ENCODE measurements at regions not wholly inside any gene's neighbourhood (a gene's known extent, or its start where the extent isn't known, plus 50 kb on each side); places are given as distances from the start of the nearest gene placed in this dataset.
"Not testable (repeated sequence)": the region's sequence is repeated elsewhere in the genome, so short reads cannot be mapped to it uniquely, and the experiment has no call there.

- H3K27me3 ChIP-seq (ENCODE audit: control insufficient read depth, insufficient read depth, low read length), result no peaks in the 10 kb centered on the region
- H3K4me3 ChIP-seq (ENCODE audit: low read depth, low read length), result no peak overlapping the region
- H3K36me3 ChIP-seq (ENCODE audit: control insufficient read depth, insufficient read depth, low read length), result no peaks in the 10 kb centered on the region
- FAIRE-seq (no peak), DNase-seq (ENCODE audit: low read depth) (peak; percentile 70)
- TF ChIP-seq, protein P1, sequence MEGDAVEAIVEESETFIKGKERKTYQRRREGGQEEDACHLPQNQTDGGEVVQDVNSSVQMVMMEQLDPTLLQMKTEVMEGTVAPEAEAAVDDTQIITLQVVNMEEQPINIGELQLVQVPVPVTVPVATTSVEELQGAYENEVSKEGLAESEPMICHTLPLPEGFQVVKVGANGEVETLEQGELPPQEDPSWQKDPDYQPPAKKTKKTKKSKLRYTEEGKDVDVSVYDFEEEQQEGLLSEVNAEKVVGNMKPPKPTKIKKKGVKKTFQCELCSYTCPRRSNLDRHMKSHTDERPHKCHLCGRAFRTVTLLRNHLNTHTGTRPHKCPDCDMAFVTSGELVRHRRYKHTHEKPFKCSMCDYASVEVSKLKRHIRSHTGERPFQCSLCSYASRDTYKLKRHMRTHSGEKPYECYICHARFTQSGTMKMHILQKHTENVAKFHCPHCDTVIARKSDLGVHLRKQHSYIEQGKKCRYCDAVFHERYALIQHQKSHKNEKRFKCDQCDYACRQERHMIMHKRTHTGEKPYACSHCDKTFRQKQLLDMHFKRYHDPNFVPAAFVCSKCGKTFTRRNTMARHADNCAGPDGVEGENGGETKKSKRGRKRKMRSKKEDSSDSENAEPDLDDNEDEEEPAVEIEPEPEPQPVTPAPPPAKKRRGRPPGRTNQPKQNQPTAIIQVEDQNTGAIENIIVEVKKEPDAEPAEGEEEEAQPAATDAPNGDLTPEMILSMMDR (IDR thresholded peaks at IDR 0.05; ENCODE audit: insufficient read depth, low read length, severe bottlenecking), result no peak
These were observed 307.8 kb upstream of the USP9Y start for GRCh38 chrY:12393190-12393589.

- not testable (repeated sequence) for FAIRE-seq; H3K4me3 ChIP-seq (ENCODE audit: low read depth, low read length); H3K27me3 ChIP-seq (ENCODE audit: control insufficient read depth, insufficient read depth, low read length); H3K36me3 ChIP-seq (ENCODE audit: control insufficient read depth, insufficient read depth, low read length)
- peak; percentile 38 for DNase-seq (ENCODE audit: low read depth)
These were observed 305.5 kb upstream of the USP9Y start for GRCh38 chrY:12395381-12396120.

- TF ChIP-seq, protein P1 (IDR thresholded peaks at IDR 0.05; ENCODE audit: insufficient read depth, low read length, severe bottlenecking), result no peak
- Histone ChIP-seq H3K36me3 (ENCODE audit: control insufficient read depth, insufficient read depth, low read length) (no peaks in the 10 kb centered on the region), H3K4me3 (ENCODE audit: low read depth, low read length) (no peak overlapping the region), H3K27me3 (ENCODE audit: control insufficient read depth, insufficient read depth, low read length) (no peaks in the 10 kb centered on the region)
- FAIRE-seq, result no peak
- DNase-seq (ENCODE audit: low read depth), result no peak
These were observed 297.1 kb upstream of the USP9Y start for GRCh38 chrY:12403916-12404315.

DNA sequence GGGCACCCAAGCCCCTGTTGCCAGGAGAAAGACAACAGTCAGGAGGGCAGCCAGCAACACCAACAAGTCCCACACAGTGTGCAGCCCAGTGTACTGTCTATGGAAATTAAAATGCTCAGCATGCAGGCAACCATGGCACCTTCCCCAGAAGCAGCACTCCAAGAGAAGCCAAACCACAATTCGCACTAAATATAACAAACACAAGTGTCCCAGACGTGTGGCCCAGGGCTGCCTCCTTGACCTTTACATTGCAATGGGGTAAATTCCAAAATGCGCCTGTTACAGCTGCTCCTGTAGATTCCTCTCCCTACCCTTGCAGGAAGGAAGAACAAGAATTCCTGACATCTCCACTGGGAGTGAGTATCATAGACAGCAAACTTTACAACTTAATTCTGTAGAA, 292.8 kb upstream of the USP9Y start:
- H3K36me3 ChIP-seq (ENCODE audit: control insufficient read depth, insufficient read depth, low read length), result no peaks in the 10 kb centered on the region
- no peaks in the 10 kb centered on the region for H3K27me3 ChIP-seq (ENCODE audit: control insufficient read depth, insufficient read depth, low read length)
- DNase-seq (ENCODE audit: low read depth) (no peak), FAIRE-seq (no peak)
- H3K4me3 ChIP-seq (ENCODE audit: low read depth, low read length), result no peak overlapping the region
- TF ChIP-seq, protein P1 (IDR thresholded peaks at IDR 0.05; ENCODE audit: insufficient read depth, low read length, severe bottlenecking), result no peak

DNA sequence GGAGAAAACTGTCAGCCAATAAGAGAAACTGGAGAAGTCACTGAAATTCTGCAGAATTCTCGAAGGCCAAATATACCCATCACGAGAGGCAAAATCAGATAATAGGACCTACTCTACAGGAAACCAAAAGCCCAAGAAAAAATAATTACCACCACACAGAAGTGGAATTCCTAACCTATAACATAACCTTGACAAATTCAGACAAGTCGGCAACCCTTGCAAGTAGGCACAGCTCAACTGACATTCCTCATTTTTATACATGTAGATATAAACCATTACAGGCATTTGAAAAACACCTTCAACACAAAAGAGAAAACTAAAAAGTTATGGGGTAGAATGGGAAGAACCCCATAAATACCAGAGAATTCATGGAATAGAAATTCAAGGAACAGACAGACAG, 290.3 kb upstream of the USP9Y start:
- Histone ChIP-seq H3K27me3 (ENCODE audit: control insufficient read depth, insufficient read depth, low read length) (no peaks in the 10 kb centered on the region), H3K36me3 (ENCODE audit: control insufficient read depth, insufficient read depth, low read length) (no peaks in the 10 kb centered on the region), H3K4me3 (ENCODE audit: low read depth, low read length) (no peak overlapping the region)
- DNase-seq (ENCODE audit: low read depth) (peak; percentile 64), FAIRE-seq (no peak)
- TF ChIP-seq, protein P1 (IDR thresholded peaks at IDR 0.05; ENCODE audit: insufficient read depth, low read length, severe bottlenecking), result no peak

GRCh38 chrY:12421072-12421787, 279.8 kb upstream of the USP9Y start:
- H3K27me3 ChIP-seq (ENCODE audit: control insufficient read depth, insufficient read depth, low read length), result no peaks in the 10 kb centered on the region
- H3K4me3 ChIP-seq (ENCODE audit: low read depth, low read length), result peak overlapping the region; percentile 54
- FAIRE-seq, result no peak
- no peaks in the 10 kb centered on the region for H3K36me3 ChIP-seq (ENCODE audit: control insufficient read depth, insufficient read depth, low read length)
- peak; percentile 21 for DNase-seq (ENCODE audit: low read depth)
- TF ChIP-seq, protein P1 (IDR thresholded peaks at IDR 0.05; ENCODE audit: insufficient read depth, low read length, severe bottlenecking), result peak; percentile 38
